Stimulated activated CD4-positive, alpha-beta T cell treated with anti-CD3 and anti-CD28 coated beads, Interleukin-12 subunit alpha, Interleukin-12 subunit beta, amount 100 ng/mL, for 48 hours (primary cell): ENCODE measurements at regions not wholly inside any gene's neighbourhood (a gene's known extent, or its start where the extent isn't known, plus 50 kb on each side); places are given as distances from the start of the nearest gene placed in this dataset.

Source experiments
- DNase-seq, 3 donors: peaks; one replicate each; pipeline ENCODE4 v3.0.0-alpha.2; 2020; ENCODE audit warnings: low read depth in 2 of 3, low spot score in 1 of 3

GRCh38 chr21:27683292-27683691 is 716.4 kb upstream of the ADAMTS5 start:
- DNase-seq: no peak

- DNase-seq: no peak
These were observed 715.0 kb upstream of the ADAMTS5 start for GRCh38 chr21:27681841-27682240.

GRCh38 chr21:27681038-27681437 is 714.1 kb upstream of the ADAMTS5 start:
- no peak for DNase-seq

- DNase-seq: no peak
These were observed 713.3 kb upstream of the ADAMTS5 start for GRCh38 chr21:27680181-27680580.

GRCh38 chr21:27678511-27678910 is 711.6 kb upstream of the ADAMTS5 start:
- no peak for DNase-seq

GRCh38 chr21:27677546-27677945 is 710.7 kb upstream of the ADAMTS5 start:
- DNase-seq: no peak

GRCh38 chr21:27675306-27675705 is 708.4 kb upstream of the ADAMTS5 start:
- DNase-seq: no peak

GRCh38 chr21:27674041-27674615 is 707.2 kb upstream of the ADAMTS5 start:
- DNase-seq: no peak

- no peak for DNase-seq
These were observed 706.7 kb upstream of the ADAMTS5 start for GRCh38 chr21:27673581-27673980.

- DNase-seq: no peak
These were observed 704.3 kb upstream of the ADAMTS5 start for GRCh38 chr21:27671207-27671606.

- no peak for DNase-seq
These were observed 686.6 kb upstream of the ADAMTS5 start for GRCh38 chr21:27653481-27653880.

- no peak for DNase-seq
These were observed 682.9 kb upstream of the ADAMTS5 start for GRCh38 chr21:27649762-27650161.

- DNase-seq: no peak
These were observed 682.4 kb upstream of the ADAMTS5 start for GRCh38 chr21:27649323-27649722.

- no peak for DNase-seq
These were observed 681.7 kb upstream of the ADAMTS5 start for GRCh38 chr21:27648560-27648959.

- DNase-seq: no peak
These were observed 681.0 kb upstream of the ADAMTS5 start for GRCh38 chr21:27647921-27648320.

- DNase-seq: no peak
These were observed 680.5 kb upstream of the ADAMTS5 start for GRCh38 chr21:27647401-27647800.

GRCh38 chr21:27646691-27647090 is 679.8 kb upstream of the ADAMTS5 start:
- no peak for DNase-seq

- no peak for DNase-seq
These were observed 679.2 kb upstream of the ADAMTS5 start for GRCh38 chr21:27646056-27646455.

- no peak for DNase-seq
These were observed 678.4 kb upstream of the ADAMTS5 start for GRCh38 chr21:27645285-27645684.

GRCh38 chr21:27643326-27643725 is 676.4 kb upstream of the ADAMTS5 start:
- DNase-seq: no peak

- no peak for DNase-seq
These were observed 672.4 kb upstream of the ADAMTS5 start for GRCh38 chr21:27639286-27639685.

- DNase-seq: no peak
These were observed 669.8 kb upstream of the ADAMTS5 start for GRCh38 chr21:27636656-27637055.

- no peak for DNase-seq
These were observed 666.7 kb upstream of the ADAMTS5 start for GRCh38 chr21:27633631-27634030.

- DNase-seq: no peak
These were observed 664.6 kb upstream of the ADAMTS5 start for GRCh38 chr21:27631471-27631870.
